ENCODE measurements at regions not wholly inside any gene's neighbourhood (a gene's known extent, or its start where the extent isn't known, plus 50 kb on each side); places are given as distances from the start of the nearest gene placed in this dataset.

- Histone ChIP-seq H3K4me3 (ENCODE audit: low read length) (no peak overlapping the region), H3K9ac (ENCODE audit: low read depth, low read length) (no peak overlapping the region), H3K27me3 (ENCODE audit: insufficient read depth, low read length) (no peaks in the 10 kb centered on the region), H3K36me3 (ENCODE audit: insufficient read depth, low read length) (no peaks in the 10 kb centered on the region), H3K4me1 (ENCODE audit: insufficient read depth, low read length) (no peaks in the 10 kb centered on the region), H3K9me3 (ENCODE audit: insufficient read depth, low read depth, low read length) (no peaks in the 10 kb centered on the region), H3K27ac (ENCODE audit: low read depth, low read length) (no peak overlapping the region)
- WGBS, result 92% methylated on average over 3 of the region's 3 CpGs
Observed at GRCh38 chr4:17091104-17091503, 192.7 kb upstream of the LDB2 start.

GRCh38 chr4:17090063-17090462 is 191.6 kb upstream of the LDB2 start:
- WGBS, result 97% methylated on average over 3 of the region's 3 CpGs
- H3K4me1 ChIP-seq (ENCODE audit: insufficient read depth, low read length), result no peaks in the 10 kb centered on the region
- H3K4me3 ChIP-seq (ENCODE audit: low read length), result no peak overlapping the region
- H3K9ac ChIP-seq (ENCODE audit: low read depth, low read length), result no peak overlapping the region
- H3K9me3 ChIP-seq (ENCODE audit: insufficient read depth, low read depth, low read length), result no peaks in the 10 kb centered on the region
- no peaks in the 10 kb centered on the region for H3K36me3 ChIP-seq (ENCODE audit: insufficient read depth, low read length)
- H3K27ac ChIP-seq (ENCODE audit: low read depth, low read length), result no peak overlapping the region
- H3K27me3 ChIP-seq (ENCODE audit: insufficient read depth, low read length), result no peaks in the 10 kb centered on the region

GRCh38 chr4:17085416-17085815 is 187.0 kb upstream of the LDB2 start:
- H3K36me3 ChIP-seq (ENCODE audit: insufficient read depth, low read length), result no peaks in the 10 kb centered on the region

GRCh38 chr4:17082186-17082585 is 183.7 kb upstream of the LDB2 start:
- Histone ChIP-seq H3K27me3 (ENCODE audit: insufficient read depth, low read length) (no peaks in the 10 kb centered on the region), H3K9ac (ENCODE audit: low read depth, low read length) (no peak overlapping the region), H3K27ac (ENCODE audit: low read depth, low read length) (no peak overlapping the region), H3K4me3 (ENCODE audit: low read length) (no peak overlapping the region), H3K9me3 (ENCODE audit: insufficient read depth, low read depth, low read length) (no peaks in the 10 kb centered on the region), H3K4me1 (ENCODE audit: insufficient read depth, low read length) (no peaks in the 10 kb centered on the region), H3K36me3 (ENCODE audit: insufficient read depth, low read length) (no peaks in the 10 kb centered on the region)
- 90% methylated on average over 4 of the region's 4 CpGs for WGBS

More at GRCh38 chr4:17085416-17085815, 187.0 kb upstream of the LDB2 start:
- Histone ChIP-seq H3K4me3 (ENCODE audit: low read length) (no peak overlapping the region), H3K27ac (ENCODE audit: low read depth, low read length) (no peak overlapping the region), H3K27me3 (ENCODE audit: insufficient read depth, low read length) (no peaks in the 10 kb centered on the region), H3K9ac (ENCODE audit: low read depth, low read length) (no peak overlapping the region), H3K4me1 (ENCODE audit: insufficient read depth, low read length) (no peaks in the 10 kb centered on the region), H3K9me3 (ENCODE audit: insufficient read depth, low read depth, low read length) (no peaks in the 10 kb centered on the region)
- WGBS, result 95% methylated on average over 5 of the region's 5 CpGs

- H3K4me3 ChIP-seq (ENCODE audit: low read length), result no peak overlapping the region
- no peaks in the 10 kb centered on the region for H3K36me3 ChIP-seq (ENCODE audit: insufficient read depth, low read length)
- H3K27me3 ChIP-seq (ENCODE audit: insufficient read depth, low read length), result no peaks in the 10 kb centered on the region
- no peaks in the 10 kb centered on the region for H3K4me1 ChIP-seq (ENCODE audit: insufficient read depth, low read length)
- H3K9me3 ChIP-seq (ENCODE audit: insufficient read depth, low read depth, low read length), result no peaks in the 10 kb centered on the region
- 64% methylated on average over 2 of the region's 2 CpGs for WGBS
- no peak overlapping the region for H3K27ac ChIP-seq (ENCODE audit: low read depth, low read length)
- H3K9ac ChIP-seq (ENCODE audit: low read depth, low read length), result no peak overlapping the region
Observed at GRCh38 chr4:17081179-17081578, 182.7 kb upstream of the LDB2 start.

GRCh38 chr4:17077105-17077504 is 178.7 kb upstream of the LDB2 start:
- no peak overlapping the region for H3K9ac ChIP-seq (ENCODE audit: low read depth, low read length)
- WGBS, result 92% methylated on average over 5 of the region's 5 CpGs
- H3K9me3 ChIP-seq (ENCODE audit: insufficient read depth, low read depth, low read length), result no peaks in the 10 kb centered on the region
- no peak overlapping the region for H3K4me3 ChIP-seq (ENCODE audit: low read length)
- no peaks in the 10 kb centered on the region for H3K4me1 ChIP-seq (ENCODE audit: insufficient read depth, low read length)
- no peaks in the 10 kb centered on the region for H3K27me3 ChIP-seq (ENCODE audit: insufficient read depth, low read length)
- no peaks in the 10 kb centered on the region for H3K36me3 ChIP-seq (ENCODE audit: insufficient read depth, low read length)
- H3K27ac ChIP-seq (ENCODE audit: low read depth, low read length), result no peak overlapping the region

GRCh38 chr4:17072483-17072882 is 174.0 kb upstream of the LDB2 start:
- no peak overlapping the region for H3K4me3 ChIP-seq (ENCODE audit: low read length)
- H3K9me3 ChIP-seq (ENCODE audit: insufficient read depth, low read depth, low read length), result no peaks in the 10 kb centered on the region
- 97% methylated on average over 3 of the region's 3 CpGs for WGBS
- H3K27me3 ChIP-seq (ENCODE audit: insufficient read depth, low read length), result no peaks in the 10 kb centered on the region
- no peaks in the 10 kb centered on the region for H3K36me3 ChIP-seq (ENCODE audit: insufficient read depth, low read length)
- H3K9ac ChIP-seq (ENCODE audit: low read depth, low read length), result no peak overlapping the region
- H3K27ac ChIP-seq (ENCODE audit: low read depth, low read length), result no peak overlapping the region
- H3K4me1 ChIP-seq (ENCODE audit: insufficient read depth, low read length), result no peaks in the 10 kb centered on the region

- Histone ChIP-seq H3K9me3 (ENCODE audit: insufficient read depth, low read depth, low read length) (no peaks in the 10 kb centered on the region), H3K36me3 (ENCODE audit: insufficient read depth, low read length) (no peaks in the 10 kb centered on the region), H3K27me3 (ENCODE audit: insufficient read depth, low read length) (no peaks in the 10 kb centered on the region), H3K4me3 (ENCODE audit: low read length) (no peak overlapping the region), H3K4me1 (ENCODE audit: insufficient read depth, low read length) (0 out of 2 replicates have a peak, but pooled peaks cover 4% of the 10 kb centered on the region), H3K27ac (ENCODE audit: low read depth, low read length) (no peak overlapping the region), H3K9ac (ENCODE audit: low read depth, low read length) (no peak overlapping the region)
- WGBS, result 95% methylated on average over 4 of the region's 4 CpGs
Observed at GRCh38 chr4:17068891-17069290, 170.4 kb upstream of the LDB2 start.

GRCh38 chr4:17068392-17068791 is 169.9 kb upstream of the LDB2 start:
- Histone ChIP-seq H3K27ac (ENCODE audit: low read depth, low read length) (no peak overlapping the region), H3K4me3 (ENCODE audit: low read length) (no peak overlapping the region), H3K4me1 (ENCODE audit: insufficient read depth, low read length) (0 out of 2 replicates have a peak, but pooled peaks cover 4% of the 10 kb centered on the region), H3K27me3 (ENCODE audit: insufficient read depth, low read length) (no peaks in the 10 kb centered on the region), H3K36me3 (ENCODE audit: insufficient read depth, low read length) (no peaks in the 10 kb centered on the region), H3K9ac (ENCODE audit: low read depth, low read length) (no peak overlapping the region), H3K9me3 (ENCODE audit: insufficient read depth, low read depth, low read length) (no peaks in the 10 kb centered on the region)
- WGBS, result 87% methylated on average over 2 of the region's 2 CpGs

- 58% methylated on average over 3 of the region's 4 CpGs for WGBS
- Histone ChIP-seq H3K4me3 (ENCODE audit: low read length) (no peak overlapping the region), H3K4me1 (ENCODE audit: insufficient read depth, low read length) (0 out of 2 replicates have a peak, but pooled peaks cover 4% of the 10 kb centered on the region), H3K9ac (ENCODE audit: low read depth, low read length) (no peak overlapping the region), H3K36me3 (ENCODE audit: insufficient read depth, low read length) (no peaks in the 10 kb centered on the region), H3K27ac (ENCODE audit: low read depth, low read length) (no peak overlapping the region), H3K27me3 (ENCODE audit: insufficient read depth, low read length) (no peaks in the 10 kb centered on the region), H3K9me3 (ENCODE audit: insufficient read depth, low read depth, low read length) (no peaks in the 10 kb centered on the region)
Observed at GRCh38 chr4:17066972-17067371, 168.5 kb upstream of the LDB2 start.

GRCh38 chr4:17066236-17066635 is 167.8 kb upstream of the LDB2 start:
- Histone ChIP-seq H3K27me3 (ENCODE audit: insufficient read depth, low read length) (no peaks in the 10 kb centered on the region), H3K4me1 (ENCODE audit: insufficient read depth, low read length) (0 out of 2 replicates have a peak, but pooled peaks cover 4% of the 10 kb centered on the region), H3K27ac (ENCODE audit: low read depth, low read length) (no peak overlapping the region), H3K4me3 (ENCODE audit: low read length) (no peak overlapping the region), H3K36me3 (ENCODE audit: insufficient read depth, low read length) (no peaks in the 10 kb centered on the region), H3K9me3 (ENCODE audit: insufficient read depth, low read depth, low read length) (no peaks in the 10 kb centered on the region), H3K9ac (ENCODE audit: low read depth, low read length) (no peak overlapping the region)
- 47% methylated on average over 1 of the region's 1 CpG for WGBS

- no peak overlapping the region for H3K9ac ChIP-seq (ENCODE audit: low read depth, low read length)
- H3K27me3 ChIP-seq (ENCODE audit: insufficient read depth, low read length), result no peaks in the 10 kb centered on the region
- 92% methylated on average over 1 of the region's 2 CpGs for WGBS
- H3K4me1 ChIP-seq (ENCODE audit: insufficient read depth, low read length), result 0 out of 2 replicates have a peak, but pooled peaks cover 4% of the 10 kb centered on the region
- H3K4me3 ChIP-seq (ENCODE audit: low read length), result no peak overlapping the region
- H3K27ac ChIP-seq (ENCODE audit: low read depth, low read length), result no peak overlapping the region
- H3K9me3 ChIP-seq (ENCODE audit: insufficient read depth, low read depth, low read length), result no peaks in the 10 kb centered on the region
- no peaks in the 10 kb centered on the region for H3K36me3 ChIP-seq (ENCODE audit: insufficient read depth, low read length)
Observed at GRCh38 chr4:17065821-17066220, 167.4 kb upstream of the LDB2 start.
